Stimulated activated CD8-positive, alpha-beta memory T cell treated with anti-CD3 and anti-CD28 coated beads, Interleukin-7, amount 100 ng/mL, for 48 hours (primary cell): ENCODE measurements at regions not wholly inside any gene's neighbourhood (a gene's known extent, or its start where the extent isn't known, plus 50 kb on each side); places are given as distances from the start of the nearest gene placed in this dataset.

Experiments used
- DNase-seq, 2 donors: peaks; one replicate each; pipeline ENCODE4 v3.0.0-alpha.2; 2020; ENCODE audit warnings: low read depth in 1 of 2; ENCODE audit errors: extremely low read depth in 1 of 2

- no peak for DNase-seq
These were observed 357.3 kb downstream of the HRH4 start for GRCh38 chr18:24817587-24818371.

GRCh38 chr18:24818441-24818840 is 358.0 kb downstream of the HRH4 start:
- DNase-seq = no peak

GRCh38 chr18:24819141-24819890 is 358.9 kb downstream of the HRH4 start:
- no peak for DNase-seq

- no peak for DNase-seq
These were observed 365.0 kb downstream of the HRH4 start for GRCh38 chr18:24825397-24825796.

GRCh38 chr18:24826605-24827004 is 366.2 kb downstream of the HRH4 start:
- no peak for DNase-seq

GRCh38 chr18:24827501-24827900 is 367.1 kb downstream of the HRH4 start:
- no peak for DNase-seq

- DNase-seq = no peak
These were observed 370.6 kb downstream of the HRH4 start for GRCh38 chr18:24831081-24831480.

GRCh38 chr18:24831871-24832665 is 371.6 kb downstream of the HRH4 start:
- no peak for DNase-seq

GRCh38 chr18:24835751-24836150 is 375.3 kb downstream of the HRH4 start:
- DNase-seq = no peak

- DNase-seq = no peak
These were observed 376.6 kb downstream of the HRH4 start for GRCh38 chr18:24837066-24837465.

- no peak for DNase-seq
These were observed 379.6 kb downstream of the HRH4 start for GRCh38 chr18:24840051-24840450.

GRCh38 chr18:24840640-24841039 is 380.2 kb downstream of the HRH4 start:
- DNase-seq = no peak

- no peak for DNase-seq
These were observed 381.1 kb downstream of the HRH4 start for GRCh38 chr18:24841536-24841935.

- no peak for DNase-seq
These were observed 382.7 kb downstream of the HRH4 start for GRCh38 chr18:24843123-24843522.

- DNase-seq = no peak
These were observed 385.7 kb downstream of the HRH4 start for GRCh38 chr18:24846138-24846537.

- no peak for DNase-seq
These were observed 390.1 kb downstream of the HRH4 start for GRCh38 chr18:24850532-24850931.

GRCh38 chr18:24853076-24853475 is 392.6 kb downstream of the HRH4 start:
- DNase-seq = no peak

- no peak for DNase-seq
These were observed 400.7 kb downstream of the HRH4 start for GRCh38 chr18:24860978-24861680.

GRCh38 chr18:24862201-24862816 is 401.9 kb downstream of the HRH4 start:
- no peak for DNase-seq

- no peak for DNase-seq
These were observed 407.9 kb downstream of the HRH4 start for GRCh38 chr18:24868311-24868710.
